Spleen (tissue), 11 donors: ENCODE measurements at regions not wholly inside any gene's neighbourhood (a gene's known extent, or its start where the extent isn't known, plus 50 kb on each side); places are given as distances from the start of the nearest gene placed in this dataset.

Source experiments
- DNase-seq: peaks from one replicate; pipeline ENCODE4 v3.0.0-alpha.2; 2020
- H3K27ac ChIP-seq, 8 donors: fragments of 200-600 bp; sonication (generic) in 7 of 8; 1 replicate in 4 of 8; 2 replicates in 4 of 8; pipeline versions ENCODE4 v1.5.0 to v1.8.0; 2016 to 2021; ENCODE audit warnings: inconsistent platforms in 4 of 8, mild to moderate bottlenecking in 4 of 8, moderate library complexity in 1 of 8
- H3K27me3 ChIP-seq, 7 donors: fragments of 200-600 bp; sonication (generic) in 6 of 7; replicated peaks in 1 of 7; 1 replicate in 4 of 7; 2 replicates in 3 of 7; pipeline versions ENCODE4 v1.5.0 to v1.8.0; 2016 to 2021; ENCODE audit warnings: inconsistent platforms in 3 of 7, mild to moderate bottlenecking in 1 of 7
- H3K36me3 ChIP-seq, 6 donors: fragments of 200-600 bp; sonication (generic) in 5 of 6; 1 replicate in 4 of 6; 2 replicates in 2 of 6; pipeline versions ENCODE4 v1.5.0 to v1.8.0; 2016 to 2021; ENCODE audit warnings: inconsistent platforms in 2 of 6
- H3K4me1 ChIP-seq, 6 donors: fragments of 200-600 bp; sonication (generic) in 5 of 6; 1 replicate in 3 of 6; 2 replicates in 3 of 6; pipeline versions ENCODE4 v1.5.0 to v1.8.0; 2016 to 2021; ENCODE audit warnings: inconsistent platforms in 3 of 6
- H3K4me3 ChIP-seq, 8 donors: fragments of 200-600 bp; sonication (generic) in 7 of 8; 1 replicate in 4 of 8; 2 replicates in 4 of 8; pipeline versions ENCODE4 v1.5.0 to v1.8.0; 2016 to 2021; ENCODE audit warnings: inconsistent platforms in 4 of 8, mild to moderate bottlenecking in 4 of 8, moderate library complexity in 2 of 8
- H3K9me3 ChIP-seq, 8 donors: fragments of 200-600 bp; sonication (generic) in 7 of 8; 1 replicate in 4 of 8; 2 replicates in 4 of 8; pipeline versions ENCODE4 v1.5.0 to v1.8.0; 2016 to 2021; ENCODE audit warnings: inconsistent platforms in 4 of 8
- CTCF ChIP-seq, 11 experiments: fragments of 200-600 bp in 7 of 11; fragments of 450-650 bp in 4 of 11; sonication (generic) in 4 of 11; IDR thresholded peaks in 8 of 11; conservative IDR thresholded peaks in 3 of 11; 1 replicate in 7 of 11; 2 replicates in 4 of 11; pipeline versions ENCODE4 v1.4.0 to v1.8.0; 2016 to 2021; ENCODE audit warnings: antibody characterized with exemption in 11 of 11, inconsistent platforms in 4 of 11, mild to moderate bottlenecking in 1 of 11
- POLR2A ChIP-seq, 3 donors: fragments of 450-650 bp; IDR thresholded peaks; one replicate each; pipeline ENCODE4 v1.5.1; 2017; ENCODE audit warnings: antibody characterized with exemption in 3 of 3, mild to moderate bottlenecking in 1 of 3
- POLR2AphosphoS5 ChIP-seq, 3 donors: sonication (generic); formaldehyde crosslinking; IDR thresholded peaks; one replicate each; pipeline ENCODE4 v1.5.1; 2017; ENCODE audit warnings: antibody characterized with exemption in 3 of 3
- WGBS, 5 donors: extraction: QIAGEN DNeasy Blood & Tissue Kit in 3 of 5; methylation state at CpG; one replicate each; pipeline versions ENCODE4 v1.1.5 to v1.1.7; 2013 to 2018; 5-methylcytosine and 5-hydroxymethylcytosine counted together
- intact Hi-C: fragments of 100-400 bp; cut with DNase I; formaldehyde crosslinking; loops from one replicate; pipeline ENCODE4 v1.15.0; 2023; ENCODE audit warnings: low total_unique reads
- donor health status: healthy with polysubstance abuse.
- donor health status: DM: no; HTN: no; CAD: no; lungs with moderate emphysema.
- donor health status: DM: no; HTN: no; CAD: no.
- donor health status: Bipolar disorder and iron deficiency.
- donor health status: healthy.
- donor health status: DM: no; HTN: no; CAD: no.
- donor health status: DM: yes; HTN: yes; CAD: no.

DNA sequence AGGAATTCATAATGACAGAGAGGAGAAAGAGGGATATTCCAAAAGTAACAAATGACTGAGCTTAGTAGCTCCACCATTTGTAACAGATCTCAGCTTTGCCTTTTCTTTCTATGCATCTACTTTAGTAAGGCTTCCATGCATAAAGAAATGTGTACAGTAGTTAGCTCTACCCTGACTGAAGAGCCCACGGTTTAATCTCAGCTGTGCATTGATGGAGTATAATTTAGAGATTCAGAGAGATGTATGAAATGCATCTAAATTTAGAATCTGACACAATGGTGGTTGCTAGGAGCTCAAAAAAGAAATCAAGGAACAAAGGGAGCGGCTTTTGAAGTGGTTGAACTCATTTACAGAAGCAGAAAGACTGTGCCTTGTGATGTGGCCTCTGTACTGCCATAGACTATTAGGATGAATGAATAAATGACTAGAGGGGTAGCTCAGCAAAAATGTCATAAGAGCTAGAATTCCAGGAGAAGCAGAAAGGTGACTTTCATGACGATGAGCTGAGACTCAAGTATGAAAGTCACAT is 838.6 kb downstream of the RPS29 start:
- Histone ChIP-seq H3K4me3 (no peak overlapping the region), H3K36me3 (no peaks in the 10 kb centered on the region), H3K9me3 (peaks cover 0 to 6% (median 0%) of the 10 kb centered on the region in 8 donors), H3K4me1 (no peaks in the 10 kb centered on the region), H3K27ac (no peak overlapping the region), H3K27me3 (no peaks in the 10 kb centered on the region)
- DNase-seq: no peak
- 63 to 71% (median 70%) methylated on average over 3 of the region's 3 CpGs for WGBS, 5 donors
- no peak for TF ChIP-seq POLR2A (IDR thresholded peaks at IDR 0.05)
- no peak for TF ChIP-seq CTCF (IDR thresholded peaks at IDR 0.05 in 8 of 11, conservative IDR thresholded peaks at IDR 0.05 in 3 of 11)
- no peak for TF ChIP-seq POLR2AphosphoS5 (IDR thresholded peaks at IDR 0.05)
- intact Hi-C loops: no loop called here

- H3K27me3 ChIP-seq: no peaks in the 10 kb centered on the region
- TF ChIP-seq POLR2AphosphoS5 (IDR thresholded peaks at IDR 0.05) (no peak), POLR2A (IDR thresholded peaks at IDR 0.05) (no peak), CTCF (IDR thresholded peaks at IDR 0.05 in 8 of 11, conservative IDR thresholded peaks at IDR 0.05 in 3 of 11) (no peak)
- H3K4me3 ChIP-seq: no peak overlapping the region
- WGBS, 5 donors: 59 to 75% (median 69%) methylated on average over 2 of the region's 2 CpGs
- no peak overlapping the region for H3K27ac ChIP-seq
- H3K4me1 ChIP-seq: no peaks in the 10 kb centered on the region
- no peaks in the 10 kb centered on the region for H3K36me3 ChIP-seq
- DNase-seq: no peak
- peaks cover 0 to 6% (median 0%) of the 10 kb centered on the region in 8 donors for H3K9me3 ChIP-seq
- intact Hi-C loops: no loop called here
These were observed 842.0 kb downstream of the RPS29 start for GRCh38 chr14:48744202-48744601.

GRCh38 chr14:48738186-48738925 is 847.8 kb downstream of the RPS29 start:
- intact Hi-C loops: no loop called here
- Histone ChIP-seq H3K4me1 (no peaks in the 10 kb centered on the region), H3K9me3 (peaks cover 0 to 23% (median 18%) of the 10 kb centered on the region in 8 donors), H3K27me3 (no peaks in the 10 kb centered on the region), H3K4me3 (no peak overlapping the region), H3K36me3 (no peaks in the 10 kb centered on the region), H3K27ac (no peak overlapping the region)
- 75 to 88% (median 83%) methylated on average over 1 of the region's 1 CpG for WGBS, 5 donors
- no peak for TF ChIP-seq POLR2AphosphoS5 (IDR thresholded peaks at IDR 0.05)
- TF ChIP-seq CTCF (IDR thresholded peaks at IDR 0.05 in 8 of 11, conservative IDR thresholded peaks at IDR 0.05 in 3 of 11): no peak
- no peak for TF ChIP-seq POLR2A (IDR thresholded peaks at IDR 0.05)
- no peak for DNase-seq

DNA sequence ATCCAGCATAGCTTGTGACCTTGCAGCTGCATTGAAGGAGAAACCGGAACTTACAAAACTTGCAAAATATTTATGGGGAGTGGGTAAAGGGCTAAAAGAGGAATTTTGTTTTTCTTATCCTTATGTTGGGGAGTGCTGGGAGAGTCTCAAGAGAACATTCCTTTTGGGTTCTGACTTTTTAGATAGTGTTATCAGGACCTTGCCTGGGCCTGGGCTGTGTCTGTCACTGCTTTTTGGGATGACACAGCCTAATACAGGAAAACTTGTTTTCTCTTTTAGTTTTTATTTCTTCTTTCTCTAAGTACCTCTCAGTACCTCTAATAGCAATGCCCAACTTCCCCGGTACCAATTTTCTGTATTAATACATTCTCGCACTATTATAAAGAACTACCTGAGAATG is 850.6 kb downstream of the RPS29 start:
- H3K9me3 ChIP-seq: peaks cover 0 to 25% (median 18%) of the 10 kb centered on the region in 8 donors
- 91 to 98% (median 92%) methylated on average over 3 of the region's 3 CpGs for WGBS, 5 donors
- no peak for TF ChIP-seq POLR2AphosphoS5 (IDR thresholded peaks at IDR 0.05)
- TF ChIP-seq CTCF (IDR thresholded peaks at IDR 0.05 in 8 of 11, conservative IDR thresholded peaks at IDR 0.05 in 3 of 11): no peak
- TF ChIP-seq POLR2A (IDR thresholded peaks at IDR 0.05): no peak
- H3K4me3 ChIP-seq: no peak overlapping the region
- H3K36me3 ChIP-seq: no peaks in the 10 kb centered on the region
- H3K27ac ChIP-seq: no peak overlapping the region
- no peaks in the 10 kb centered on the region for H3K4me1 ChIP-seq
- no peak for DNase-seq
- intact Hi-C loops: no loop called here
- no peaks in the 10 kb centered on the region for H3K27me3 ChIP-seq
